Stimulated activated naive CD8-positive, alpha-beta T cell treated with anti-CD3 and anti-CD28 coated beads, Interleukin-15, Interleukin-2, amounts not matched to agents 100 U/mL and 50 U/mL, for 24 hours (primary cell): ENCODE measurements at regions not wholly inside any gene's neighbourhood (a gene's known extent, or its start where the extent isn't known, plus 50 kb on each side); places are given as distances from the start of the nearest gene placed in this dataset.

Source experiments
- ATAC-seq: fragments of 150-1000 bp; cut with Tn5 transposase; one replicate; pipeline ENCODE4 v1.10.0; 2021
- DNase-seq: peaks from one replicate; pipeline ENCODE4 v3.0.0; 2021

- no peak for ATAC-seq
- no peak for DNase-seq
Observed at GRCh38 chr18:28824183-28824574, 647.2 kb upstream of the CDH2 start.

GRCh38 chr18:28823506-28824182 is 646.7 kb upstream of the CDH2 start:
- ATAC-seq (no peak), DNase-seq (no peak)

GRCh38 chr18:28820353-28820752 is 643.4 kb upstream of the CDH2 start:
- ATAC-seq: no peak

GRCh38 chr18:28816155-28816554 is 639.2 kb upstream of the CDH2 start:
- DNase-seq (no peak), ATAC-seq (no peak)

More at GRCh38 chr18:28820353-28820752, 643.4 kb upstream of the CDH2 start:
- DNase-seq: no peak

GRCh38 chr18:28814365-28814764 is 637.4 kb upstream of the CDH2 start:
- DNase-seq (no peak), ATAC-seq (no peak)

GRCh38 chr18:28808373-28808772 is 631.4 kb upstream of the CDH2 start:
- DNase-seq (no peak), ATAC-seq (no peak)

- ATAC-seq (no peak), DNase-seq (no peak)
Observed at GRCh38 chr18:28805491-28805890, 628.6 kb upstream of the CDH2 start.

- DNase-seq (no peak), ATAC-seq (no peak)
Observed at GRCh38 chr18:28804512-28805202, 627.7 kb upstream of the CDH2 start.

GRCh38 chr18:28802546-28802945 is 625.6 kb upstream of the CDH2 start:
- DNase-seq (no peak), ATAC-seq (no peak)

GRCh38 chr18:28801876-28802275 is 624.9 kb upstream of the CDH2 start:
- ATAC-seq (no peak), DNase-seq (no peak)

GRCh38 chr18:28794459-28795245 is 617.7 kb upstream of the CDH2 start:
- ATAC-seq: no peak
- DNase-seq: no peak

- DNase-seq (no peak), ATAC-seq (no peak)
Observed at GRCh38 chr18:28793901-28794300, 617.0 kb upstream of the CDH2 start.

- no peak for ATAC-seq
Observed at GRCh38 chr18:28792404-28793086, 615.6 kb upstream of the CDH2 start.

GRCh38 chr18:28791101-28791500 is 614.2 kb upstream of the CDH2 start:
- no peak for DNase-seq
- no peak for ATAC-seq

More at GRCh38 chr18:28792404-28793086, 615.6 kb upstream of the CDH2 start:
- no peak for DNase-seq

- ATAC-seq (no peak), DNase-seq (no peak)
Observed at GRCh38 chr18:28789502-28789901, 612.6 kb upstream of the CDH2 start.

- DNase-seq (no peak), ATAC-seq (no peak)
Observed at GRCh38 chr18:28786926-28787325, 610.0 kb upstream of the CDH2 start.

GRCh38 chr18:28781616-28782362 is 604.9 kb upstream of the CDH2 start:
- no peak for DNase-seq
- no peak for ATAC-seq

- ATAC-seq (no peak), DNase-seq (no peak)
Observed at GRCh38 chr18:28778706-28779105, 601.8 kb upstream of the CDH2 start.

- ATAC-seq (no peak), DNase-seq (no peak)
Observed at GRCh38 chr18:28777756-28778155, 600.8 kb upstream of the CDH2 start.

GRCh38 chr18:28771849-28772248 is 594.9 kb upstream of the CDH2 start:
- no peak for ATAC-seq
- no peak for DNase-seq

- DNase-seq (no peak), ATAC-seq (no peak)
Observed at GRCh38 chr18:28768791-28769768, 592.1 kb upstream of the CDH2 start.
